SK-N-SH treated with all-trans-retinoic acid at 6 μM for 48 hours (cell line): ENCODE measurements at regions not wholly inside any gene's neighbourhood (a gene's known extent, or its start where the extent isn't known, plus 50 kb on each side); places are given as distances from the start of the nearest gene placed in this dataset.

Source experiments
- ARNTL ChIP-seq: fragments of 450-650 bp; formaldehyde crosslinking; IDR thresholded peaks from 2 replicates; pipeline ENCODE4 v1.5.0; 2020; ENCODE audit warnings: low read depth, mild to moderate bottlenecking, moderate library complexity, borderline replicate concordance
- ESRRG ChIP-seq: fragments of 250-450 bp; sonication (Bioruptor Pico); IDR thresholded peaks from 2 replicates; pipeline ENCODE4 v1.6.1; 2021; ENCODE audit warnings: mild to moderate bottlenecking
- PATZ1 ChIP-seq: fragments of 250-450 bp; sonication (Bioruptor Pico); IDR thresholded peaks from 2 replicates; pipeline ENCODE4 v1.8.0; 2020; ENCODE audit warnings: mild to moderate bottlenecking, moderate library complexity, borderline replicate concordance
- POU6F1 ChIP-seq: fragments of 250-450 bp; sonication (Bioruptor Pico); IDR thresholded peaks from 2 replicates; pipeline ENCODE4 v1.8.0; 2021; ENCODE audit warnings: low read depth, mild to moderate bottlenecking, moderate library complexity, borderline replicate concordance
- RARB ChIP-seq: fragments of 250-450 bp; sonication (Bioruptor Pico); IDR thresholded peaks from 2 replicates; pipeline ENCODE4 v1.8.0; 2021; ENCODE audit warnings: mild to moderate bottlenecking, moderate library complexity
- TSHZ2 ChIP-seq: fragments of 250-450 bp; sonication (Bioruptor Pico); IDR thresholded peaks from 2 replicates; pipeline ENCODE4 v1.5.0; 2020; ENCODE audit warnings: mild to moderate bottlenecking, moderate library complexity
- ZFP30 ChIP-seq: fragments of 450-650 bp; formaldehyde crosslinking; IDR thresholded peaks from 2 replicates; pipeline ENCODE4 v1.5.0; 2022; ENCODE audit warnings: mild to moderate bottlenecking, moderate library complexity

- TF ChIP-seq ZFP30 (CRISPR knock-in tag): no peak
- TF ChIP-seq ARNTL (CRISPR knock-in tag): no peak
- no peak for TF ChIP-seq ESRRG
- no peak for TF ChIP-seq PATZ1 (CRISPR knock-in tag)
- no peak for TF ChIP-seq POU6F1 (CRISPR knock-in tag)
- no peak for TF ChIP-seq TSHZ2 (CRISPR knock-in tag)
- TF ChIP-seq RARB (CRISPR knock-in tag): no peak
Observed at GRCh38 chr13:105597573-105597972, 937.9 kb downstream of the EFNB2 start.
